HEK293T (cell line): ENCODE measurements at regions not wholly inside any gene's neighbourhood (a gene's known extent, or its start where the extent isn't known, plus 50 kb on each side); places are given as distances from the start of the nearest gene placed in this dataset.

ENCODE experiments used
- CTCF ChIA-PET: fragments of 350-600 bp; formaldehyde crosslinking; extraction: SDS; loops from one replicate; lab custom pipeline; 2021; ENCODE audit warnings: antibody characterized with exemption, inconsistent platforms; lab: Yijun Ruan, JAX
- POLR2A ChIA-PET: fragments of 350-600 bp; formaldehyde crosslinking; extraction: SDS; loops from one replicate; lab custom pipeline; 2020; ENCODE audit warnings: antibody characterized with exemption, inconsistent platforms; lab: Yijun Ruan, JAX
- DNase-seq: peaks from one replicate; pipeline ENCODE4 v3.0.0; 2012; ENCODE audit warnings: mixed read lengths; ENCODE audit errors: extremely low spot score
- ARNT ChIP-seq: fragments of 450-650 bp; IDR thresholded peaks from 2 replicates; pipeline ENCODE4 v1.6.1; 2017; ENCODE audit warnings: mild to moderate bottlenecking
- BHLHE40 ChIP-seq: fragments of 450-650 bp; IDR thresholded peaks from 2 replicates; pipeline ENCODE4 v1.6.1; 2016; ENCODE audit warnings: mild to moderate bottlenecking, moderate library complexity, borderline replicate concordance
- CTBP1 ChIP-seq: fragments of 450-650 bp; IDR thresholded peaks from 2 replicates; pipeline ENCODE4 v1.6.1; 2016; ENCODE audit warnings: borderline replicate concordance
- ELF4 ChIP-seq: fragments of 450-650 bp; IDR thresholded peaks from 2 replicates; pipeline ENCODE4 v1.6.1; 2017; ENCODE audit warnings: antibody characterized with exemption
- FOXA1 ChIP-seq: fragments of 450-650 bp; IDR thresholded peaks from 2 replicates; pipeline ENCODE4 v1.6.1; 2016; ENCODE audit warnings: mild to moderate bottlenecking
- FOXK2 ChIP-seq: fragments of 450-650 bp; IDR thresholded peaks from 2 replicates; pipeline ENCODE4 v1.6.1; 2016; ENCODE audit warnings: mild to moderate bottlenecking
- FOXM1 ChIP-seq: fragments of 450-650 bp; IDR thresholded peaks from 2 replicates; pipeline ENCODE4 v1.6.1; 2017; ENCODE audit warnings: mild to moderate bottlenecking, borderline replicate concordance
- HDGF ChIP-seq: fragments of 450-650 bp; IDR thresholded peaks from 2 replicates; pipeline ENCODE4 v1.6.1; 2017; ENCODE audit warnings: antibody characterized with exemption, borderline replicate concordance
- L3MBTL2 ChIP-seq: fragments of 450-650 bp; conservative IDR thresholded peaks from 2 replicates; pipeline ENCODE4 v1.6.1; 2016; ENCODE audit warnings: mild to moderate bottlenecking
- LEF1 ChIP-seq: fragments of 450-650 bp; IDR thresholded peaks from 2 replicates; pipeline ENCODE4 v1.6.1; 2017; ENCODE audit warnings: mild to moderate bottlenecking, borderline replicate concordance
- NFRKB ChIP-seq: fragments of 450-650 bp; IDR thresholded peaks from 2 replicates; pipeline ENCODE4 v1.6.1; 2016; ENCODE audit warnings: mild to moderate bottlenecking, moderate library complexity
- SP1 ChIP-seq: fragments of 450-650 bp; IDR thresholded peaks from 2 replicates; pipeline ENCODE4 v1.6.1; 2017
- SUZ12 ChIP-seq: fragments of 450-650 bp; IDR thresholded peaks from 2 replicates; pipeline ENCODE4 v1.6.1; 2016; ENCODE audit warnings: mild to moderate bottlenecking
- TARDBP ChIP-seq: fragments of 450-650 bp; IDR thresholded peaks from 2 replicates; pipeline ENCODE4 v1.6.1; 2016
- ZNF384 ChIP-seq: fragments of 450-650 bp; IDR thresholded peaks from 2 replicates; pipeline ENCODE4 v1.6.1; 2016
- TF ChIP-seq, protein P1 (sequence below): fragments of 450-650 bp; IDR thresholded peaks from 2 replicates; pipeline ENCODE4 v1.6.1; 2016

DNA sequence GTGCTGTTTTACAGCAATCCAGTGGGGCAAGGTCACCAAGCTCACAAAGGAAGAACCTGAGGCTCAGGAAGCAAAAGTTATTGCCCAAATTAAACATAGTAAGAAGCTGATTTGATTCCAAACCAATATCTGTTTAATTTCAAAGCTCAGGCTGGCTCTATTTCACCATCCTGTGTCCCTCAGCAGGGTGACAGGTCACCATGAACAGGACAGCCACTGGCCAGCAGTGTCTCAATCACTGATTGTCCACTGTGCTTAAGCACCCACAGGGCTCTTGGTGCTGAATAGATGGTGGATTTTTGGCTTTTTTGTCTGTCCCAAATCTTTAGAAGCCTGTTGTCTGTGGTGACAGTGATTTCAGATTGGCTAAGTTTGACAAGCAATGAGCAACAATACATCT lies 146.4 kb upstream of the ZNF32 start:
- no peak for TF ChIP-seq NFRKB
- no peak for TF ChIP-seq L3MBTL2
- TF ChIP-seq ARNT: no peak
- no peak for TF ChIP-seq LEF1
- TF ChIP-seq FOXA1: no peak
- no peak for TF ChIP-seq BHLHE40
- no peak for TF ChIP-seq TARDBP
- TF ChIP-seq SUZ12: no peak
- TF ChIP-seq, protein P1, sequence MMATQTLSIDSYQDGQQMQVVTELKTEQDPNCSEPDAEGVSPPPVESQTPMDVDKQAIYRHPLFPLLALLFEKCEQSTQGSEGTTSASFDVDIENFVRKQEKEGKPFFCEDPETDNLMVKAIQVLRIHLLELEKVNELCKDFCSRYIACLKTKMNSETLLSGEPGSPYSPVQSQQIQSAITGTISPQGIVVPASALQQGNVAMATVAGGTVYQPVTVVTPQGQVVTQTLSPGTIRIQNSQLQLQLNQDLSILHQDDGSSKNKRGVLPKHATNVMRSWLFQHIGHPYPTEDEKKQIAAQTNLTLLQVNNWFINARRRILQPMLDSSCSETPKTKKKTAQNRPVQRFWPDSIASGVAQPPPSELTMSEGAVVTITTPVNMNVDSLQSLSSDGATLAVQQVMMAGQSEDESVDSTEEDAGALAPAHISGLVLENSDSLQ: no peak
- TF ChIP-seq CTBP1: no peak
- TF ChIP-seq FOXM1: no peak
- TF ChIP-seq SP1: no peak
- TF ChIP-seq FOXK2: no peak
- no peak for TF ChIP-seq HDGF
- TF ChIP-seq ZNF384: no peak
- TF ChIP-seq ELF4: no peak
- POLR2A ChIA-PET: no interaction called here
- DNase-seq: no peak
- CTCF ChIA-PET: no interaction called here

DNA sequence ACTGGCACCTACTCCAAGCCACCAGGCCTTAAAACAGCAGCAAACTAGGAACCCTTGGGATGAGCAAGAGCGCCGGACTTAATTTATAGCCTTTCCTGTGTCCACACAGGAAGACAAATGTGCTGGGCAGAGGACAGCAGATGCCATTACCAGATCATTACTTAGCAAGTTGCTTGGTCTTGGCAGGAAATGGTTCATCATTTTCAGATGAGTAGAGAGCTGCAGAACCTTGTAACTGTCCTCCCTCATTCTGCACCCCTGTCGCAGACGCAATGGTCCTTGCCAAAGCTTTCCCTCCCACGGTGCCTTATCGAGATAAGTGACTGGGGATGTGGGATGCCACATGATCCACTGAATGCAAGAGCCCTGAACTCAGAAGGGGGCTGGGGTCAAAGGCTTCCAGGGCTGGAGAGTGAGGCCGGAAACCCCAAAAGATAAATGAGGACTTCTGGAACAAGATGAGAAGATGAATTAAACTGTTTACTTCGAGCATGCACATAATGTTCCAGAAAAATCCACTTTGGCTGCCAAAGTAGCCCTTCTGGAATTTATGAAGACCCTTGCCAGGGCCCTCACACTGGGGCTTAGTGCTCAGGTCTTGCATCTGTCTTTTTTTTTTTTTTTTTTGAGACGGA lies 145.6 kb upstream of the ZNF32 start:
- CTCF ChIA-PET: no interaction called here
- TF ChIP-seq SUZ12 (no peak), FOXK2 (no peak), TARDBP (no peak), ELF4 (no peak), NFRKB (no peak), LEF1 (no peak), ARNT (no peak), CTBP1 (no peak), ZNF384 (no peak), BHLHE40 (no peak), SP1 (no peak), HDGF (no peak), FOXM1 (no peak), FOXA1 (no peak), L3MBTL2 (no peak)
- TF ChIP-seq, protein P1: no peak
- POLR2A ChIA-PET: no interaction called here
- no peak for DNase-seq

DNA sequence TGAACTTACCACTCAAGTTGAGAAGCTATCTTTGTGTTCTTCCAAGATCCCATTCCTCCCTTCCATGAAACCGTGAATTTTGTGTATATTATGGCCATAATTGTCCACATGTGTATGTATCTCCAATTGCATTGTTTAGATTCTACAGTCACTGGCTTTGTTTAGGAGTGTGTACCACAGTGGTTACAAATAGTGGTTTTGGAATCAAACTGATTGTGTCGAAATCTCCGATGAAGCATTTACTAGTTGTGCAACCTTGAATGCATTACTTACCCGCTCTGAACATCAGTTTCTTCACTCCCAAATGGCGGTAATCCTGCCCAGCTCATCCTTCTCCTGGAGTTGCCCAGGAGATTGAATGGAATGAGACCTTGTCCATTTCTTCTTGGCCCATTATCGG lies 145.0 kb upstream of the ZNF32 start:
- ChIA-PET POLR2A (no interaction called here), CTCF (no interaction called here)
- no peak for TF ChIP-seq TARDBP
- TF ChIP-seq SUZ12: no peak
- TF ChIP-seq ZNF384: no peak
- TF ChIP-seq CTBP1: no peak
- TF ChIP-seq, protein P1: no peak
- no peak for TF ChIP-seq ARNT
- TF ChIP-seq HDGF: no peak
- TF ChIP-seq FOXA1: no peak
- TF ChIP-seq L3MBTL2: no peak
- no peak for TF ChIP-seq SP1
- no peak for TF ChIP-seq FOXM1
- TF ChIP-seq LEF1: no peak
- TF ChIP-seq FOXK2: no peak
- TF ChIP-seq BHLHE40: no peak
- no peak for TF ChIP-seq ELF4
- no peak for TF ChIP-seq NFRKB
- no peak for DNase-seq

DNA sequence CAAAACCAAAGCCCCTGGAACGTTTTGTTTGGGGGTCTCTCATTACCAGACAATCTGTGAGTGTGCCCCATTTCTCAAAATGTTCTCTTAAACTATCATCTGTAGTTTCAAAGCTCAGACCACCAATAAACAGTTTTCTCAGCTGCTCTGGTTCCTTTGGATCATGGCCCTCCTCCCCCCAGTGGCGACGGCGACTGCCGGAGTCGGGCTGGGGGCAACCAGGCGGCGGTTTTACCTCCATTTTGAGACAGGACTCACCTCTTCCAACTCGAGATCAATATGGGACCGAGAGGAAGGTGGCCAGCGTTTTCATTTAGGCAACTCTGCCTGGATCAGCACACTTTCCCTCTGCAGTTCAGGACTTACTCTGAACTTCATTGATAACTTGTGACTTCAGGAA lies 141.5 kb upstream of the ZNF32 start:
- no peak for TF ChIP-seq L3MBTL2
- no peak for TF ChIP-seq FOXA1
- no peak for TF ChIP-seq TARDBP
- TF ChIP-seq NFRKB: no peak
- ChIA-PET POLR2A (no interaction called here), CTCF (no interaction called here)
- DNase-seq: no peak

DNA sequence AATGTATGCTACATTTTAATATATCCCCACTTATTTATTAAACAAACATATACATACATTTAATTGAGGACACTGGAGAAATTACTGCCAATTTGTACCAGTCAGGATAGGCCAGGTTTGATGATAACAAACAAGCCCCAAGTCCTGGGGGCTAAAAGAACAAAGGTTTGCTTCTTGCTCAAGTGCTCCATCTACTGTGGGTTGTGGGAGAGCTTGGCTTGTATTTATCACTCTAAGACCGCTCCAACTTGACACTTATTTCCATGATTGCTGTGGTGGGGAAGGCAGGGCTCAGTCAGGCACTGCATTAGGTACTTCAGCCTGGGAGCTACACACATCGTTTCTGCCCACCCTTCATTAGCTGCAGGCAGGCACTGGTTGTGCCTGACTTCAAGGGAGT lies 136.6 kb upstream of the ZNF32 start:
- ChIA-PET CTCF (no interaction called here), POLR2A (no interaction called here)
- DNase-seq: no peak
- TF ChIP-seq, protein P1: no peak
- TF ChIP-seq CTBP1 (no peak), ELF4 (no peak), ARNT (no peak), HDGF (no peak)

DNA sequence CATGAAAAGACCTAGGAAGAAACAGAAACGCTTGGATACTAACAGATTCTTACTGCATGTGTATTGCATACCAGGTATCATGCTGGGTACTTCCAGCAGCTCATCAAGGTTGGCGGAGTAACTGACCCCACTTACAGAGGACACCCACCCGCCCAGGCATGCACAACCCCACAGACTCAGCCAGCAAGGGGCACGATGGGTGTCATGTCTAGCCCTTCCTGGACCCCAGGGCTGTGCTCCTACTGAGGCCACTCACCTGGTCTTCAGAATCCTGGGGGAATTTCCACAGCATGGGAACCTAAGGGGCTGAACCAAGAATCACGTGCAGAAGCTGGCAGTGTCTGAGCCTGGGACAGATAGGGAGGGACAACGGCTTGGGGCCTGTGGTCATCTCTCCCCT lies 134.1 kb upstream of the ZNF32 start:
- POLR2A ChIA-PET: no interaction called here
- CTCF ChIA-PET: no interaction called here
- TF ChIP-seq NFRKB: no peak
- no peak for TF ChIP-seq ELF4
- TF ChIP-seq HDGF: no peak
- no peak for TF ChIP-seq FOXK2
- no peak for TF ChIP-seq TARDBP
- no peak for TF ChIP-seq CTBP1
- TF ChIP-seq FOXM1: no peak
- TF ChIP-seq BHLHE40: no peak
- no peak for TF ChIP-seq FOXA1
- TF ChIP-seq ZNF384: no peak
- TF ChIP-seq ARNT: no peak
- TF ChIP-seq SUZ12: no peak
- TF ChIP-seq L3MBTL2: no peak
- no peak for TF ChIP-seq LEF1
- TF ChIP-seq, protein P1: no peak
- no peak for TF ChIP-seq SP1
- no peak for DNase-seq
